Transverse colon (tissue), 3 donors: ENCODE measurements at regions not wholly inside any gene's neighbourhood (a gene's known extent, or its start where the extent isn't known, plus 50 kb on each side); places are given as distances from the start of the nearest gene placed in this dataset.

Experiments
- POLR2A ChIP-seq: fragments of 450-650 bp; IDR thresholded peaks from one replicate; pipeline ENCODE4 v1.6.1; 2016; ENCODE audit warnings: antibody characterized with exemption, mild to moderate bottlenecking, moderate library complexity
- TF ChIP-seq, protein P1 (sequence below), 5 experiments: fragments of 200-600 bp in 3 of 5; fragments of 450-650 bp in 2 of 5; sonication (generic) in 3 of 5; IDR thresholded peaks; 1 replicate in 2 of 5; 2 replicates in 3 of 5; pipeline ENCODE4 v1.5.1; 2016 to 2017; ENCODE audit warnings: antibody characterized with exemption in 5 of 5, inconsistent platforms in 3 of 5, mild to moderate bottlenecking in 2 of 5, moderate library complexity in 1 of 5

- no peak for TF ChIP-seq POLR2A
- TF ChIP-seq, protein P1, sequence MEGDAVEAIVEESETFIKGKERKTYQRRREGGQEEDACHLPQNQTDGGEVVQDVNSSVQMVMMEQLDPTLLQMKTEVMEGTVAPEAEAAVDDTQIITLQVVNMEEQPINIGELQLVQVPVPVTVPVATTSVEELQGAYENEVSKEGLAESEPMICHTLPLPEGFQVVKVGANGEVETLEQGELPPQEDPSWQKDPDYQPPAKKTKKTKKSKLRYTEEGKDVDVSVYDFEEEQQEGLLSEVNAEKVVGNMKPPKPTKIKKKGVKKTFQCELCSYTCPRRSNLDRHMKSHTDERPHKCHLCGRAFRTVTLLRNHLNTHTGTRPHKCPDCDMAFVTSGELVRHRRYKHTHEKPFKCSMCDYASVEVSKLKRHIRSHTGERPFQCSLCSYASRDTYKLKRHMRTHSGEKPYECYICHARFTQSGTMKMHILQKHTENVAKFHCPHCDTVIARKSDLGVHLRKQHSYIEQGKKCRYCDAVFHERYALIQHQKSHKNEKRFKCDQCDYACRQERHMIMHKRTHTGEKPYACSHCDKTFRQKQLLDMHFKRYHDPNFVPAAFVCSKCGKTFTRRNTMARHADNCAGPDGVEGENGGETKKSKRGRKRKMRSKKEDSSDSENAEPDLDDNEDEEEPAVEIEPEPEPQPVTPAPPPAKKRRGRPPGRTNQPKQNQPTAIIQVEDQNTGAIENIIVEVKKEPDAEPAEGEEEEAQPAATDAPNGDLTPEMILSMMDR (IDR thresholded peaks at IDR 0.05) = no peak
Observed at GRCh38 chr11:80122211-80122610, 681.4 kb upstream of the TENM4 start.
